C4-2B (cell line): ENCODE measurements at regions not wholly inside any gene's neighbourhood (a gene's known extent, or its start where the extent isn't known, plus 50 kb on each side); places are given as distances from the start of the nearest gene placed in this dataset.

Experiments used
- CTCF ChIP-seq: fragments of 450-650 bp; conservative IDR thresholded peaks from 2 replicates; pipeline ENCODE4 v1.5.1; 2017; ENCODE audit warnings: mild to moderate bottlenecking
- ZFX ChIP-seq: fragments of 450-650 bp; IDR thresholded peaks from 2 replicates; pipeline ENCODE4 v1.6.1; 2017

- TF ChIP-seq CTCF (no peak), ZFX (no peak)
These were observed 664.5 kb downstream of the RAPGEF2 start for GRCh38 chr4:159767406-159767805.
